ENCODE measurements at regions not wholly inside any gene's neighbourhood (a gene's known extent, or its start where the extent isn't known, plus 50 kb on each side); places are given as distances from the start of the nearest gene placed in this dataset.

DNA sequence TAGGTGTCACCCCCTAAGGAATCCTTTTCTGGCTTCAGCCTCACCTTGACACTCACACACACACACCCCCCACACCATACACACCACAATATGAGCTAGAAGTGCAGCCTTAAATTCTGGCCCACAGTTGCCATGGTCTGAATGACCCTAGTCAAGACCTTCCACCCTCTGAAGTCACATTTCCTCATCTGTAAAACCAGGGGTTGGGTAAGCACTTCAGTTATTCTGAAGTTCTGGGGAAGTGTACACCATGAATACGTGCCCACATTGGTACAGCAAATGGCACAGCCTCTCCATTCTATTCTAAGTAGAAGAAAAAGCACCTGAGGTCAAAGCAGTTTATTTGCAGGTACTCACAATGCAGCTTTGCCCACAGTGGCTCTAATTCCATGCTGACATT lies 372.8 kb upstream of the KLF4 start:
- H3K4me2 ChIP-seq (ENCODE audit: low read length) = no peak overlapping the region
- H3K9me3 ChIP-seq (ENCODE audit: low read length) = no peaks in the 10 kb centered on the region
- no peaks in the 10 kb centered on the region for H3K79me2 ChIP-seq (ENCODE audit: insufficient read depth, low read length)
- H3K4me1 ChIP-seq (ENCODE audit: insufficient read depth, low read length, severe bottlenecking) = no peaks in the 10 kb centered on the region
- TF ChIP-seq EZH2 (IDR thresholded peaks at IDR 0.05; ENCODE audit: borderline replicate concordance, low read length) = no peak
- TF ChIP-seq, protein P1, sequence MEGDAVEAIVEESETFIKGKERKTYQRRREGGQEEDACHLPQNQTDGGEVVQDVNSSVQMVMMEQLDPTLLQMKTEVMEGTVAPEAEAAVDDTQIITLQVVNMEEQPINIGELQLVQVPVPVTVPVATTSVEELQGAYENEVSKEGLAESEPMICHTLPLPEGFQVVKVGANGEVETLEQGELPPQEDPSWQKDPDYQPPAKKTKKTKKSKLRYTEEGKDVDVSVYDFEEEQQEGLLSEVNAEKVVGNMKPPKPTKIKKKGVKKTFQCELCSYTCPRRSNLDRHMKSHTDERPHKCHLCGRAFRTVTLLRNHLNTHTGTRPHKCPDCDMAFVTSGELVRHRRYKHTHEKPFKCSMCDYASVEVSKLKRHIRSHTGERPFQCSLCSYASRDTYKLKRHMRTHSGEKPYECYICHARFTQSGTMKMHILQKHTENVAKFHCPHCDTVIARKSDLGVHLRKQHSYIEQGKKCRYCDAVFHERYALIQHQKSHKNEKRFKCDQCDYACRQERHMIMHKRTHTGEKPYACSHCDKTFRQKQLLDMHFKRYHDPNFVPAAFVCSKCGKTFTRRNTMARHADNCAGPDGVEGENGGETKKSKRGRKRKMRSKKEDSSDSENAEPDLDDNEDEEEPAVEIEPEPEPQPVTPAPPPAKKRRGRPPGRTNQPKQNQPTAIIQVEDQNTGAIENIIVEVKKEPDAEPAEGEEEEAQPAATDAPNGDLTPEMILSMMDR (IDR thresholded peaks at IDR 0.05; ENCODE audit: low read length) = no peak
- no peaks in the 10 kb centered on the region for H3K9me2 ChIP-seq (ENCODE audit: low read depth, low read length)
- no peak overlapping the region for H3K4me3 ChIP-seq (ENCODE audit: low read depth, low read length, poor library complexity, severe bottlenecking)
- H3K9ac ChIP-seq (ENCODE audit: low read length) = no peak overlapping the region
- no peaks in the 10 kb centered on the region for H3K27me3 ChIP-seq (ENCODE audit: insufficient read depth, low read length)
- H3K27ac ChIP-seq (ENCODE audit: low read depth, low read length, poor library complexity, severe bottlenecking) = no peak overlapping the region
- H3F3A ChIP-seq (ENCODE audit: insufficient read depth, low read length) = no peaks in the 10 kb centered on the region
- no peaks in the 10 kb centered on the region for H3K36me3 ChIP-seq (ENCODE audit: insufficient read depth, low read length)
- no peak overlapping the region for H2AFZ ChIP-seq (ENCODE audit: low read length)
- no peaks in the 10 kb centered on the region for H4K20me1 ChIP-seq (ENCODE audit: insufficient read depth, low read length)

DNA sequence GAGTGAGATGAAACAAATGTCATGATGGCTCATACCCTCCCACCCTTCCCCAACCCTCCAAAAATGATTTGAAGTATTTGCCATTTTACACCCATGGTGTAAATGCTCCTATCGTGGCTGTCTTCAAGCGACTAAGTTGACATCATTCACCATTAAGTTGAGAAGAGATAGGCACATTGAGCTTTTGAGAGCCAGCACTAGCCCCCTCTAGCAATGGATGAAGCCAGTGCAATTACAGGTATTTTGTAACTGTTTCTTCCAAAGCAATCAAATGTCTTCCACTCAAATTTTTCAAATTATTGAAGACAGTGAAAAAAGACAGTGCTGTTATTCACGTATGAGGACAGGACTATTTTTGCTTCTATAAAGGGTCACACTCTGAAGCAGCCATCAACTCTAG lies 371.5 kb upstream of the KLF4 start:
- H3K4me3 ChIP-seq (ENCODE audit: low read depth, low read length, poor library complexity, severe bottlenecking) = no peak overlapping the region
- no peak overlapping the region for H2AFZ ChIP-seq (ENCODE audit: low read length)
- no peaks in the 10 kb centered on the region for H3F3A ChIP-seq (ENCODE audit: insufficient read depth, low read length)
- H3K9me3 ChIP-seq (ENCODE audit: low read length) = no peaks in the 10 kb centered on the region
- H3K4me1 ChIP-seq (ENCODE audit: insufficient read depth, low read length, severe bottlenecking) = no peaks in the 10 kb centered on the region
- no peaks in the 10 kb centered on the region for H4K20me1 ChIP-seq (ENCODE audit: insufficient read depth, low read length)
- H3K36me3 ChIP-seq (ENCODE audit: insufficient read depth, low read length) = no peaks in the 10 kb centered on the region
- TF ChIP-seq, protein P1 (IDR thresholded peaks at IDR 0.05; ENCODE audit: low read length) = no peak
- TF ChIP-seq EZH2 (IDR thresholded peaks at IDR 0.05; ENCODE audit: borderline replicate concordance, low read length) = no peak
- no peaks in the 10 kb centered on the region for H3K79me2 ChIP-seq (ENCODE audit: insufficient read depth, low read length)
- no peaks in the 10 kb centered on the region for H3K9me2 ChIP-seq (ENCODE audit: low read depth, low read length)
- H3K27ac ChIP-seq (ENCODE audit: low read depth, low read length, poor library complexity, severe bottlenecking) = no peak overlapping the region
- no peak overlapping the region for H3K9ac ChIP-seq (ENCODE audit: low read length)
- H3K27me3 ChIP-seq (ENCODE audit: insufficient read depth, low read length) = no peaks in the 10 kb centered on the region
- no peak overlapping the region for H3K4me2 ChIP-seq (ENCODE audit: low read length)

DNA sequence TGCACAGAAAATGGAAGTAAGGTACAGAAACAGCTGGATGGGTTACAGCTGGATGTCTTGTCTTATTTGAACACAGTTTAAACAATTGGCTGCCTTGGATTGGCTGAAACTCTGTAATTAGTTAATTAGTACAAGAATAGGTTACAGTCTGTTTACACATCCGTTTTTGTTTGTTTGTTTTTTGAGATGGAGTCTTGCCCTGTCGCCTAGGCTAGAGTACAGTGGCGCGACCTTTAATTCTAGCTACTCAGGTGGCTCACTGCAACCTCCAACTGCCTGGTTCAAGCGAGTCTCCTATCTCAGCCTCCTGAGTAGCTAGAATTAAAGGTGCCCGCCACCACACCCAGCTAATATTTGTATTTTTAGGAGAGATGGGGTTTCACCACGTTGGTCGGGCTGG lies 368.7 kb upstream of the KLF4 start:
- Histone ChIP-seq H3K27ac (ENCODE audit: low read depth, low read length, poor library complexity, severe bottlenecking) (no peak overlapping the region), H3K9me2 (ENCODE audit: low read depth, low read length) (no peaks in the 10 kb centered on the region), H3K9ac (ENCODE audit: low read length) (no peak overlapping the region), H3K4me2 (ENCODE audit: low read length) (no peak overlapping the region), H3K4me3 (ENCODE audit: low read depth, low read length, poor library complexity, severe bottlenecking) (no peak overlapping the region), H3K79me2 (ENCODE audit: insufficient read depth, low read length) (no peaks in the 10 kb centered on the region), H3K9me3 (ENCODE audit: low read length) (no peaks in the 10 kb centered on the region), H3F3A (ENCODE audit: insufficient read depth, low read length) (no peaks in the 10 kb centered on the region), H3K36me3 (ENCODE audit: insufficient read depth, low read length) (no peaks in the 10 kb centered on the region), H4K20me1 (ENCODE audit: insufficient read depth, low read length) (no peaks in the 10 kb centered on the region), H3K4me1 (ENCODE audit: insufficient read depth, low read length, severe bottlenecking) (no peaks in the 10 kb centered on the region), H3K27me3 (ENCODE audit: insufficient read depth, low read length) (no peaks in the 10 kb centered on the region), H2AFZ (ENCODE audit: low read length) (no peak overlapping the region)
- TF ChIP-seq, protein P1 (IDR thresholded peaks at IDR 0.05; ENCODE audit: low read length) = no peak
- TF ChIP-seq EZH2 (IDR thresholded peaks at IDR 0.05; ENCODE audit: borderline replicate concordance, low read length) = no peak

Data from OCI-LY1 (cell line).